Activated CD8-positive, alpha-beta memory T cell treated with anti-CD3 and anti-CD28 coated beads for 48 hours (primary cell): ENCODE measurements at regions not wholly inside any gene's neighbourhood (a gene's known extent, or its start where the extent isn't known, plus 50 kb on each side); places are given as distances from the start of the nearest gene placed in this dataset.

Source experiments
- DNase-seq, 3 experiments: peaks; one replicate each; pipeline ENCODE4 v3.0.0-alpha.2; 2020; ENCODE audit warnings: low read depth in 2 of 3, low spot score in 2 of 3

GRCh38 chr4:56286763-56287162, 100.5 kb downstream of the AASDH start:
- no peak for DNase-seq

GRCh38 chr4:56283375-56283774, 103.9 kb downstream of the AASDH start:
- no peak for DNase-seq

- DNase-seq, result no peak
Observed at GRCh38 chr4:56282004-56282403, 105.3 kb downstream of the AASDH start.

GRCh38 chr4:56276547-56276946, 110.7 kb downstream of the AASDH start:
- no peak for DNase-seq

- DNase-seq, result no peak
Observed at GRCh38 chr4:56273391-56273790, 113.9 kb downstream of the AASDH start.

GRCh38 chr4:56272927-56273326, 114.4 kb downstream of the AASDH start:
- DNase-seq, result no peak

- no peak for DNase-seq
Observed at GRCh38 chr4:56272003-56272402, 115.3 kb downstream of the AASDH start.

- no peak for DNase-seq
Observed at GRCh38 chr4:56271131-56271530, 116.2 kb downstream of the AASDH start.

GRCh38 chr4:56267558-56267957, 119.7 kb downstream of the AASDH start:
- DNase-seq, result no peak

- no peak for DNase-seq
Observed at GRCh38 chr4:56264873-56265272, 122.4 kb downstream of the AASDH start.

- peak; percentile 6 to 46 (median 10) for DNase-seq
Observed at GRCh38 chr4:56261027-56261426, 126.3 kb downstream of the AASDH start.

- no peak for DNase-seq
Observed at GRCh38 chr4:56260320-56260719, 127.0 kb downstream of the AASDH start.

- no peak for DNase-seq
Observed at GRCh38 chr4:56259655-56260054, 127.6 kb downstream of the AASDH start.

GRCh38 chr4:56255820-56256219, 131.5 kb downstream of the AASDH start:
- no peak for DNase-seq

- no peak for DNase-seq
Observed at GRCh38 chr4:56253666-56254305, 133.5 kb downstream of the AASDH start.

GRCh38 chr4:56252561-56253152, 134.6 kb downstream of the AASDH start:
- DNase-seq, result no peak

- no peak for DNase-seq
Observed at GRCh38 chr4:56251556-56251955, 135.7 kb downstream of the AASDH start.

- no peak for DNase-seq
Observed at GRCh38 chr4:56250776-56251175, 136.5 kb downstream of the AASDH start.

- DNase-seq, result no peak
Observed at GRCh38 chr4:56247646-56248045, 139.6 kb downstream of the AASDH start.

GRCh38 chr4:56246233-56246610, 141.1 kb downstream of the AASDH start:
- no peak for DNase-seq

- no peak for DNase-seq
Observed at GRCh38 chr4:56245547-56246232, 141.6 kb downstream of the AASDH start.

GRCh38 chr4:56244681-56245080, 142.6 kb downstream of the AASDH start:
- DNase-seq, result no peak

- no peak for DNase-seq
Observed at GRCh38 chr4:56243107-56243506, 144.2 kb downstream of the AASDH start.
